ENCODE measurements at regions not wholly inside any gene's neighbourhood (a gene's known extent, or its start where the extent isn't known, plus 50 kb on each side); places are given as distances from the start of the nearest gene placed in this dataset.
A peak's percentile ranks its signal among the peaks of the same experiment; 100 is the strongest.

DNA sequence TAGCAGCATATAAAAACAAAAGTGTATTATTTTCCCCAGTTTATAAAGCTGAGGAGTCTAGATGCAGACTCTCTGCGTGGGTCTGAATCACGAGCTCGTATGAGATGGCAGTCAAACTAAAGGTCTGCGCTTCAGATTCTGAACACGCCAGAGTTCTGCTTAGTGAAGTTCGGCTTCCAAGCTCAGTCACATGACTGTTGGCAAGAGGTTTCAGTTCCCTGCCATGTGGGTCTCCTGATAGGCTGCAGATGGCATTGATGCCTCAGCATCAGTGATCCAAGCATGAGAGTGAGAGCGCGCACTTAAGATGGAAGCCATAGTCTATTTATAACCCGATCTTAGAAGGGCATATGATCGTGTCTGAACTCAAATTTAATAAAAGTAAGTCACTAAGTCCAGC, 242.8 kb upstream of the DOK6 start:
- no peaks in the 10 kb centered on the region for H3K4me1 ChIP-seq (ENCODE audit: insufficient read depth, low read length)
- CTCF ChIA-PET, result interaction anchor here (0.5 kb wide), 1 partner anchor 863 kb away, joined by 3 read pairs; no protein-coding TSS in a partner anchor
- H3K36me3 ChIP-seq (ENCODE audit: low read depth, low read length), result no peaks in the 10 kb centered on the region
- no peak overlapping the region for H3K27ac ChIP-seq (ENCODE audit: low read length)
- H4K20me1 ChIP-seq (ENCODE audit: low read length), result no peaks in the 10 kb centered on the region
- BruUV-seq (replicated peaks), result no TSS peak
- no peaks in the 10 kb centered on the region for H3K9me2 ChIP-seq (replicated peaks; ENCODE audit: low read length)
- POLR2A ChIA-PET (ENCODE audit: unreplicated experiment), result no interaction called here
- H3K79me2 ChIP-seq (ENCODE audit: low read length), result no peaks in the 10 kb centered on the region
- no peak overlapping the region for H3K4me3 ChIP-seq (ENCODE audit: low read length)
- no peaks in the 10 kb centered on the region for H3K27me3 ChIP-seq (ENCODE audit: low read length)
- ATAC-seq, result no peak
- H2AFZ ChIP-seq (ENCODE audit: low read length), result no peak overlapping the region
- H3K9me3 ChIP-seq (ENCODE audit: low read length), result no peaks in the 10 kb centered on the region
- DNase-seq, result no peak
- H3K9ac ChIP-seq (ENCODE audit: low read length), result no peak overlapping the region
- TF ChIP-seq, protein P1, sequence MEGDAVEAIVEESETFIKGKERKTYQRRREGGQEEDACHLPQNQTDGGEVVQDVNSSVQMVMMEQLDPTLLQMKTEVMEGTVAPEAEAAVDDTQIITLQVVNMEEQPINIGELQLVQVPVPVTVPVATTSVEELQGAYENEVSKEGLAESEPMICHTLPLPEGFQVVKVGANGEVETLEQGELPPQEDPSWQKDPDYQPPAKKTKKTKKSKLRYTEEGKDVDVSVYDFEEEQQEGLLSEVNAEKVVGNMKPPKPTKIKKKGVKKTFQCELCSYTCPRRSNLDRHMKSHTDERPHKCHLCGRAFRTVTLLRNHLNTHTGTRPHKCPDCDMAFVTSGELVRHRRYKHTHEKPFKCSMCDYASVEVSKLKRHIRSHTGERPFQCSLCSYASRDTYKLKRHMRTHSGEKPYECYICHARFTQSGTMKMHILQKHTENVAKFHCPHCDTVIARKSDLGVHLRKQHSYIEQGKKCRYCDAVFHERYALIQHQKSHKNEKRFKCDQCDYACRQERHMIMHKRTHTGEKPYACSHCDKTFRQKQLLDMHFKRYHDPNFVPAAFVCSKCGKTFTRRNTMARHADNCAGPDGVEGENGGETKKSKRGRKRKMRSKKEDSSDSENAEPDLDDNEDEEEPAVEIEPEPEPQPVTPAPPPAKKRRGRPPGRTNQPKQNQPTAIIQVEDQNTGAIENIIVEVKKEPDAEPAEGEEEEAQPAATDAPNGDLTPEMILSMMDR (conservative IDR thresholded peaks at IDR 0.05; ENCODE audit: low read depth, low read length), result no peak
- no peak for TF ChIP-seq EZH2phosphoT487 (IDR thresholded peaks at IDR 0.05; ENCODE audit: borderline replicate concordance, low read length)
- no peak for TF ChIP-seq EZH2 (IDR thresholded peaks at IDR 0.05; ENCODE audit: low read length, unreplicated experiment)
- intact Hi-C loops (cut with micrococcal nuclease), result no loop called here
- no peak overlapping the region for H3K4me2 ChIP-seq (ENCODE audit: low read length)
- H3F3A ChIP-seq (ENCODE audit: low read length, unreplicated experiment), result no peaks in the 10 kb centered on the region

- no peak overlapping the region for H3K4me2 ChIP-seq (ENCODE audit: low read length)
- BruUV-seq (replicated peaks), result no TSS peak
- ATAC-seq (no peak), DNase-seq (no peak)
- H3K9me2 ChIP-seq (replicated peaks; ENCODE audit: low read length), result no peaks in the 10 kb centered on the region
- POLR2A ChIA-PET (ENCODE audit: unreplicated experiment), result no interaction called here
- no peaks in the 10 kb centered on the region for H4K20me1 ChIP-seq (ENCODE audit: low read length)
- no peaks in the 10 kb centered on the region for H3K9me3 ChIP-seq (ENCODE audit: low read length)
- TF ChIP-seq, protein P1 (conservative IDR thresholded peaks at IDR 0.05; ENCODE audit: low read depth, low read length), result no peak
- TF ChIP-seq EZH2 (IDR thresholded peaks at IDR 0.05; ENCODE audit: low read length, unreplicated experiment), result no peak
- TF ChIP-seq EZH2phosphoT487 (IDR thresholded peaks at IDR 0.05; ENCODE audit: borderline replicate concordance, low read length), result no peak
- no peaks in the 10 kb centered on the region for H3K36me3 ChIP-seq (ENCODE audit: low read depth, low read length)
- H3F3A ChIP-seq (ENCODE audit: low read length, unreplicated experiment), result no peaks in the 10 kb centered on the region
- no peaks in the 10 kb centered on the region for H3K27me3 ChIP-seq (ENCODE audit: low read length)
- intact Hi-C loops (cut with micrococcal nuclease), result no loop called here
- H3K4me1 ChIP-seq (ENCODE audit: insufficient read depth, low read length), result no peaks in the 10 kb centered on the region
- H3K4me3 ChIP-seq (ENCODE audit: low read length), result no peak overlapping the region
- no peak overlapping the region for H2AFZ ChIP-seq (ENCODE audit: low read length)
- H3K79me2 ChIP-seq (ENCODE audit: low read length), result no peaks in the 10 kb centered on the region
- no peak overlapping the region for H3K27ac ChIP-seq (ENCODE audit: low read length)
- H3K9ac ChIP-seq (ENCODE audit: low read length), result no peak overlapping the region
- CTCF ChIA-PET, result no interaction called here
Observed at GRCh38 chr18:69158944-69159343, 241.7 kb upstream of the DOK6 start.

DNA sequence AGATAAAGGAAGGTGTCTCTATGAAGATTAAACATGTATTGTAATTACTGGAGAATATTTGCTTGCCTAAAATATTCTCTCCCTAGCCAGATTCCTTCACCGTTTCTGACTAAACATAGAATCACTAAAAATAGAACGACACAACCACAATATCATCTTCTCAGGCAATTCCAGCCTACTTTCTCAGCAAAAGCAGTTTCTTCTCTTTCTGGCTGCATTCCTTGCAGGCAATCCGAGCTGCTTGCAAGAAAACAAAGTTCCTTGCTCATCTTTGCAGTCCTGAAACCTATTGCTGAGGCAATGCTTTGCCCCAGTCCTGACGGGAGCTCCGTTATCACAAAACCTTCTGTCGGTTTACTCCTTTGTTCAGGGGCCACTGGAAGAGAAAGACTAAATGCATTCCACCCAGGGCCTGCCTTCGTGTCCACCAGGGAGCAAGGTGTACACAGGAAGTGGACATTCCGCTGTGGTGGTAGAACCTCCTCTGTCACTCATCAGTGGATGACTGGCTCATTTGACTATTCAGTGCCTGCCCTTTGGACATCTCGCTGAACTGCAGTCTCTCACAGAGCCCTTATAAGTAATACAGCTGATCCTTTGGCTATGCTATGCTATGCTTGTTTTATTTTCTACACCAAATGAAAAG, 239.2 kb upstream of the DOK6 start:
- no peak overlapping the region for H2AFZ ChIP-seq (ENCODE audit: low read length)
- no peaks in the 10 kb centered on the region for H3K27me3 ChIP-seq (ENCODE audit: low read length)
- H4K20me1 ChIP-seq (ENCODE audit: low read length), result no peaks in the 10 kb centered on the region
- ChIA-PET CTCF (no interaction called here), POLR2A (ENCODE audit: unreplicated experiment) (no interaction called here)
- no TSS peak for BruUV-seq (replicated peaks)
- H3K36me3 ChIP-seq (ENCODE audit: low read depth, low read length), result no peaks in the 10 kb centered on the region
- ATAC-seq (peak; percentile 84), DNase-seq (no peak)
- no peak overlapping the region for H3K4me2 ChIP-seq (ENCODE audit: low read length)
- H3K79me2 ChIP-seq (ENCODE audit: low read length), result no peaks in the 10 kb centered on the region
- no peaks in the 10 kb centered on the region for H3K9me2 ChIP-seq (replicated peaks; ENCODE audit: low read length)
- H3F3A ChIP-seq (ENCODE audit: low read length, unreplicated experiment), result no peaks in the 10 kb centered on the region
- no peaks in the 10 kb centered on the region for H3K4me1 ChIP-seq (ENCODE audit: insufficient read depth, low read length)
- no peak overlapping the region for H3K9ac ChIP-seq (ENCODE audit: low read length)
- no peak overlapping the region for H3K27ac ChIP-seq (ENCODE audit: low read length)
- intact Hi-C loops (cut with micrococcal nuclease), result no loop called here
- H3K9me3 ChIP-seq (ENCODE audit: low read length), result no peaks in the 10 kb centered on the region
- TF ChIP-seq, protein P1 (conservative IDR thresholded peaks at IDR 0.05; ENCODE audit: low read depth, low read length), result no peak
- TF ChIP-seq EZH2phosphoT487 (IDR thresholded peaks at IDR 0.05; ENCODE audit: borderline replicate concordance, low read length), result no peak
- no peak for TF ChIP-seq EZH2 (IDR thresholded peaks at IDR 0.05; ENCODE audit: low read length, unreplicated experiment)
- H3K4me3 ChIP-seq (ENCODE audit: low read length), result no peak overlapping the region
